Subcutaneous abdominal adipose tissue (tissue), 5 donors: ENCODE measurements at regions not wholly inside any gene's neighbourhood (a gene's known extent, or its start where the extent isn't known, plus 50 kb on each side); places are given as distances from the start of the nearest gene placed in this dataset.

ENCODE experiments used
- H3K27ac ChIP-seq: one replicate; pipeline ENCODE4 v1.7.0; 2013; ENCODE audit warnings: low read depth, mild to moderate bottlenecking, inconsistent platforms, low read length, moderate library complexity
- H3K27me3 ChIP-seq, 5 donors: one replicate each; pipeline ENCODE4 v1.7.0; 2013; ENCODE audit warnings: low read length in 5 of 5, inconsistent platforms in 1 of 5; ENCODE audit not compliant: control insufficient read depth in 5 of 5, insufficient read depth in 4 of 5
- H3K36me3 ChIP-seq, 5 donors: one replicate each; pipeline ENCODE4 v1.7.0; 2013; ENCODE audit warnings: low read length in 5 of 5; ENCODE audit not compliant: control insufficient read depth in 5 of 5, insufficient read depth in 5 of 5
- H3K4me1 ChIP-seq, 5 donors: one replicate each; pipeline ENCODE4 v1.7.0; 2013; ENCODE audit warnings: low read length in 5 of 5, mild to moderate bottlenecking in 3 of 5, moderate library complexity in 1 of 5; ENCODE audit not compliant: control insufficient read depth in 5 of 5, insufficient read depth in 5 of 5
- H3K4me3 ChIP-seq, 5 donors: one replicate each; pipeline ENCODE4 v1.7.0; 2013; ENCODE audit warnings: low read length in 5 of 5, low read depth in 1 of 5
- H3K9ac ChIP-seq, 5 donors: one replicate each; pipeline ENCODE4 v1.7.0; 2013; ENCODE audit warnings: low read length in 5 of 5, mild to moderate bottlenecking in 4 of 5, moderate library complexity in 3 of 5
- H3K9me3 ChIP-seq, 5 donors: one replicate each; pipeline ENCODE4 v1.7.0; 2013; ENCODE audit warnings: low read length in 5 of 5; ENCODE audit not compliant: control insufficient read depth in 5 of 5
- donor health status: healthy.
- donor health status: healthy.
- donor health status: healthy.
- donor health status: healthy.
- donor health status: healthy.

DNA sequence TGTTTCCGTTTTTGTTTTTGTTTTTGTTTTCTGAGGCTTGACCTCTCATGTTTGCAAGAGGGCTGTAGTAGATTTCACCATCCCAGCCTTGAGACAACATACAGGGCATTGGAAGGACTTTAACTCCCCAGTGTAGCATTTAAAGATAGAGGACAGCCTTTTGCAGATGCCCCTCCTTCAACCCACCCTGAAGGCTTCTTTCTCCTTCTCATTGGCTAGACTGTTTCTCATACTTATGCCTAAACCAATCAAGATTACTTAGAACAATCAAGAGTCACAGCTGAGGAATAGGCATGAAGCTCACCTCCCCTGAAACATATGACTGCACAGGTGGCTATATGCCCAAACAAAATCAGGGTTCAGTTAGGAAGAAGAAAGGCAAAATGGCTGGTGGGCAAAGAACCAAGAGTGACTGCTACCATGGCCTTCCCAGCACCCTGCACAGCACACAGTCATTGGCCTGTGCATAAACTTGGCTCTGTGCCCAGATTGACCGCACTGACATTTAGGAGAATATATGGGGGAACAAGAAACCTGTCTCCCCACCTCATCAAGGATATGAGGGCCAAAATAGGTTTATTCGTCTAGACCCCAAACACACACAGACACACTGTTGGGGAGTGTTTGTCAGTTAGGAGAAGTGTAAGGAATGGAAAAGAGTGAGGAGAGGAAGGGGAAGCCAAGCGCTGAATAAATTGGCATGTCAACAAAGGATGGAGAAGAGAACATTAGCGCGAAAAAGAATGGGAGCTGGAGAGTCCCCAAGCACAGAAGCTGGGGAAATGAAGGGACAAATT is 137.3 kb upstream of the RANBP3L start:
- Histone ChIP-seq H3K4me3 (no peak overlapping the region), H3K27me3 (peaks cover 0 to 3% (median 0%) of the 10 kb centered on the region in 5 donors), H3K36me3 (no peaks in the 10 kb centered on the region), H3K4me1 (peaks cover 0 to 6% (median under 1%) of the 10 kb centered on the region in 5 donors), H3K27ac (no peak overlapping the region), H3K9me3 (no peaks in the 10 kb centered on the region), H3K9ac (no peak overlapping the region)

DNA sequence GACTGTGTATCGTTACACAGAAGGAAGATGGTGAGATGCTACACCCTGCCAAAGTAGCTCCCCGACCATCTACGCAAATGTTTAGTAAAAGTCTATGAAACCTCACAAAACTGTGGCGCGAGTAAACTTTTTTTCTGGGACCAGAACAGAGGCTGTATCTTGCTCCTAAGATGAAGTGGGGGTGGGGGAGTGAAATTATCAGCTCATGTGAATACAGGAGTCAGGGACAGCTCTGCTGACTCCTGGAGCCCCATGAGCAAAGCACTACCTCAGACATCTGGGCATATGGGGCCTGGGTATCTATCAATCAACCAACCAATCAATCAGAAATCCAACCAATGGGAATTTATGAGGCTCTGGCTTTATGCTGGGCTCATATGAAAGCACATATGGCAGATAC is 138.6 kb upstream of the RANBP3L start:
- Histone ChIP-seq H3K27me3 (peaks cover 0 to 3% (median 0%) of the 10 kb centered on the region in 5 donors), H3K9ac (no peak overlapping the region), H3K4me1 (peaks cover 0 to 17% (median 6%) of the 10 kb centered on the region in 5 donors), H3K9me3 (no peaks in the 10 kb centered on the region), H3K36me3 (no peaks in the 10 kb centered on the region), H3K27ac (no peak overlapping the region), H3K4me3 (no peak overlapping the region)

DNA sequence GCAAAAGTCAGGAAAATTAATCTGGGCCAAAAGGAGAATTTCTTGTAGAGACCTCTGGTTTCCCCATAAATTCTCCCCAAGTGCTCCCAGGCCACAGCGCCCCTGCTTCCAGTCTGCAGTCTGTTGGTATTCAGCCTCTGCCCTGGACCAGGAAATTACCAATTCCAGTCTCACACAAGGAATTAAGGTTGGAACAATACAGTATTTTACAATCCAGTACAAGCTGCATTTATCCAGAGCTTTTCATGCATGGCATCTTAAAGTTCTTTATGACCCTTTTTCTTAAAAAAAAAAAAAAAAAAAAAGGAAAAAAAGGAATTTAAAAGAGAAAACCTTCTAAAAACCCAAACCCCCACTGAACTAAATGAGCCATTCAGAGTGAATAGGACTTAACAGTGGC is 139.6 kb upstream of the RANBP3L start:
- Histone ChIP-seq H3K4me3 (no peak overlapping the region), H3K4me1 (peaks cover 0 to 17% (median 6%) of the 10 kb centered on the region in 5 donors), H3K27ac (no peak overlapping the region), H3K9ac (no peak overlapping the region), H3K9me3 (no peaks in the 10 kb centered on the region), H3K36me3 (no peaks in the 10 kb centered on the region), H3K27me3 (peaks cover 0 to 3% (median 0%) of the 10 kb centered on the region in 5 donors)

DNA sequence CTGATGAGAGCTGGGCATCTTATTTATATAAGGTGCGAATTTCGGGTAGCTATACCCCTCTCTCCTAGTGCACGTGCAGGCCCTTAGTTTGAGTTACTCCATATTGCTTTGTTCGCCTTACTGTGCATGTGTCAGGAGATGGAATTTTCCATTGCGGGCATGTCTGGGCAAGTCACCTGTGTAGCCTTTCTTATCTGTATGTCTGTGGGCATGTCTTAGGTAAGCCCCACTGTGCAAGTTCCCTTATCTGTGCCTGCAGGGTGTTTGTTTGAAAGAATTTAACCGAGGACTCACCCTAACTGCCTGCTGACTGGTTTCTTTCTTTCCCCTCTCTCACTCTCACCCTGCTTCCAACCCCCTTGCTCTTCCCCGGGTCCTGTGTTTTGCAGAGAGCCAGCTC is 140.7 kb upstream of the RANBP3L start:
- H3K4me1 ChIP-seq: peaks cover 0 to 17% (median 6%) of the 10 kb centered on the region in 5 donors
- H3K36me3 ChIP-seq: no peaks in the 10 kb centered on the region
- no peak overlapping the region for H3K4me3 ChIP-seq
- no peaks in the 10 kb centered on the region for H3K9me3 ChIP-seq
- no peak overlapping the region for H3K27ac ChIP-seq
- peaks cover 0 to 3% (median 0%) of the 10 kb centered on the region in 5 donors for H3K27me3 ChIP-seq
- no peak overlapping the region for H3K9ac ChIP-seq

DNA sequence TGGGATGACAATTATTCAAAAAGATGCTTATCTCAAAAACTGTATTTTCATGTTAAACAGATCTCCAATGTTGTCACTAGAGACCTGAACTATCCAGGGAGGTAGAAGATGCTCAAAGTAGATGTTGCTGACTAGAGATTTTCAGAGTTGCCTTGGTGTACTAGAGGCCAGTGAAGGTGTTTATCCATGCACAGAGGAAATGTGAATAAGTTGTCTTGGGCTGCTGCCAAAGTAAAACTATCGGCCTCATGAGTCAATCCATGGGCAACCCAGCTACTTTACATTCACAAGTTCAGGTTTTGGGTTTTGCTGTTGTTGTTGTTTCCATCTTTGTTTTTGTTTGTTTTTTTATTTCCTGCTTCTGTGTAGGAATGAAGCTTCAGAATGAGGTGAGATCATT is 141.1 kb upstream of the RANBP3L start:
- no peak overlapping the region for H3K4me3 ChIP-seq
- H3K4me1 ChIP-seq: peaks cover 0 to 17% (median 6%) of the 10 kb centered on the region in 5 donors
- peaks cover 0 to 2% (median 0%) of the 10 kb centered on the region in 5 donors for H3K27me3 ChIP-seq
- H3K9ac ChIP-seq: no peak overlapping the region
- no peaks in the 10 kb centered on the region for H3K9me3 ChIP-seq
- H3K36me3 ChIP-seq: no peaks in the 10 kb centered on the region
- H3K27ac ChIP-seq: no peak overlapping the region

DNA sequence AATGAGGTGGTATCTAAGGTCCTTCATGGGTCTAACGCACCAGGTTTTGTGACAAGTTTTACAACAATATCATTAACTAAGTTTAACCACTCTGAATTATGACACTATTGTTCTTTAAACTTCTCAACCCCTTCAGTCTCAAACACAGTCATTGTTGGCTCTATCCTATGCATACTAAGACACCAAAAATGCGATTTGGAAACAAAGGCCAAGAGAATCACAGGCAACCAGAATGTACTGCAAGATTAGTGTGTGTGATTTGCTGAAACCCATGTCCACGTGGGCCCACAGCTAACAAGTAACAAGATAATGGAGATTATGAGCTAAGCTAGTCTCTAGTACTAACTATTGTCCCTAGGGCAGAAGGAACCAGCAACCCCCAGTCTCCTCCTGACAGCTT is 142.2 kb upstream of the RANBP3L start:
- no peak overlapping the region for H3K9ac ChIP-seq
- H3K27me3 ChIP-seq: no peaks in the 10 kb centered on the region
- H3K4me3 ChIP-seq: peak overlapping the region in 1 of 5 donors; percentile 17
- no peaks in the 10 kb centered on the region for H3K36me3 ChIP-seq
- no peaks in the 10 kb centered on the region for H3K9me3 ChIP-seq
- peaks cover 0 to 17% (median 6%) of the 10 kb centered on the region in 5 donors for H3K4me1 ChIP-seq
- no peak overlapping the region for H3K27ac ChIP-seq

DNA sequence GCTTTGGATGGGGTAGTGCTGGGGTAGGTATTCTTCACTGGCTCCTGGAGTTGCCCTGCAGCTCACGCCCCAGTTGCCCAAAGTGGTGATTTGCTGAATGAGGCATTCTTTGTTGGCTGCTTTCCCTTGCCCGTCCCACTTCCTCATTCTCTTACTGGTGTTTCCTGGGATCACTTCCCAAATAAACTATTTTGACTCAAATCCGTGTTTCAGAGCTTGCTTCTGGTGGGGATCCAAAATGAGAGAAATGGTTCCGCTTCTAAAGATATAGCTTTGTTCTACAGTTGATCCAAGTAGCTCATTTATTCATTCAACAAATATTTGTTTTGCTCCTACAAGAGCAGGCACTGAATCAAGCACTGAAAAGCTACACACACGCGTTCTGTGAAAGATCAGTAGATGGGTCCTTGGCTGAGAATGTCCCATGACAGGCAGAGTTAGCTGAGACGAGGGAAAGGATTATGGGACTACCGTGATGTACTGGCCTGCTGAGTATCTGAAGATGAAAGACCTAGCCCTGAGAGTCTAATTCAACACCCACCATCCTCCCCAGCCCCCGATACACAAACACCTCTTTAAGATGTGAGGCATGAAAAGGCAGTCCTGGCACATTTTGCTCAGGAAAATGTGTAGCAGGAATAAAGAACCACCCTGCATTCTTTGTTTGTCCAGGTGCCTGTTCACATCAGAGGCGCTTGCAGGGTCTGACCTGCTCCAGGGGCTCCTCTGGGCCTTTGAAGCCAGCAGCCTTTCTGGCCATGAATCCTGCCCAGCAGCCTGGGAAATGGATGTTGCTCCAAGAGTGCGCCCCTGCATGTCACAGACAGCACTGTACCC is 143.1 kb upstream of the RANBP3L start:
- Histone ChIP-seq H3K36me3 (no peaks in the 10 kb centered on the region), H3K4me1 (peaks cover 0 to 17% (median 6%) of the 10 kb centered on the region in 5 donors), H3K27me3 (no peaks in the 10 kb centered on the region), H3K4me3 (peak overlapping the region in 3 of 5 donors; percentile 13 to 44 (median 17)), H3K9me3 (no peaks in the 10 kb centered on the region), H3K9ac (no peak overlapping the region), H3K27ac (no peak overlapping the region)

DNA sequence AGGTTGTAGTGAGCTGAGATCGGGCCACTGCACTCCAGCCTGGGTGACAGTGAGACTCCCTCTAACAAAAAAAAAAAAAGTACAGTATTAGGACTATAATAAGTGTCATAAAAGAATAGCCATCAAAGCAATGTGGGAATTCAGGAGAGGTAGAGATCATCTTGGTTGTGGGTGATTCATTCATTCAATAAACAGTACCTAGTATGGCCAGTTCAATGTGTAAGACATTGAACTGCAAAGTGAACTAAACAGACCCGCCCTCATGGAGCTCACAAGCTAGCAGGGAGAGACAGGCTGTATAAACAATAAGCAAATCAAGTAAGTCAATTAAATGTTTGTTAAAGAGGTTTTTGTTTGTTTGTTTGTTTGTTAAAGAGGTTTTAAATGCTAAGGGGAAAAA is 146.1 kb upstream of the RANBP3L start:
- Histone ChIP-seq H3K9me3 (no peaks in the 10 kb centered on the region), H3K27ac (no peak overlapping the region), H3K27me3 (no peaks in the 10 kb centered on the region), H3K4me3 (no peak overlapping the region), H3K9ac (no peak overlapping the region), H3K4me1 (peaks cover 0 to 17% (median 6%) of the 10 kb centered on the region in 5 donors), H3K36me3 (no peaks in the 10 kb centered on the region)

DNA sequence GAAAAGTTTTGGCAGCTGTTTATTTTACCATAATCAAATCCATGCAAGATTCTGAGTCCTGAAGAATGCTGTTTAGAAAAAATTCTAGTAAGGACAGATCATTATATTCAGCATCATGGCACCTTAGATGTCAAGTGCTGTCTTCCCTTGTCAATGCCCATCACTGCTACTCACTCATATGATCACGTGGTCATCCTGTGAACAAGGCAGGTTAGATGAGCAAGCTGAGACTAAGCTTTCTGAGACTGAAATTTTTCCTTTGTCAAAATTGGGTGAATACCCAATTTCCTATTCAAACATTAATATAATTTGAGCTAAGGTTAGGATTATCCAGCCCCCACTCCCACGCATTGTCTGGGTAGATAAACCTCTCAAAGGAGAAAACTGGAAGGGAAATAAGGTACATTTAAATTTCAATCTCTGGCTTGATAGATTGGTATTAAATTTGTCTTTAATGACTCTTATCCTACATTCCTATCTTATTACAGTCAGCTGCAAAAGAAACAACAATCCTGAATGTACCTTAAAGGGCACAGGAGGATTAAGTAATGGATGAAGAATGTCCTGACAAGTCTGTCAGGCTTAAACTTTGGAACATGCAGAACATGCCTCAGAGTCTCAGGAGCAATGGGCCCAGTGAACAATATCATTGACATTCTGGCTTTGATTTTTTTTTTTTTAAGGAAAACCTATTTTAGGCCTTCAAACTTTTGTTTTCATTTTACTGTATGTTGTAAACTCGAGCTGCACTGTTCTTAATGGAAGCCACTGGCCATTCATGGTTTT is 148.7 kb upstream of the RANBP3L start:
- Histone ChIP-seq H3K27me3 (no peaks in the 10 kb centered on the region), H3K36me3 (no peaks in the 10 kb centered on the region), H3K9ac (no peak overlapping the region), H3K9me3 (no peaks in the 10 kb centered on the region), H3K27ac (no peak overlapping the region), H3K4me3 (no peak overlapping the region), H3K4me1 (no peaks in the 10 kb centered on the region)
